ENCODE measurements at regions not wholly inside any gene's neighbourhood (a gene's known extent, or its start where the extent isn't known, plus 50 kb on each side); places are given as distances from the start of the nearest gene placed in this dataset.

DNA sequence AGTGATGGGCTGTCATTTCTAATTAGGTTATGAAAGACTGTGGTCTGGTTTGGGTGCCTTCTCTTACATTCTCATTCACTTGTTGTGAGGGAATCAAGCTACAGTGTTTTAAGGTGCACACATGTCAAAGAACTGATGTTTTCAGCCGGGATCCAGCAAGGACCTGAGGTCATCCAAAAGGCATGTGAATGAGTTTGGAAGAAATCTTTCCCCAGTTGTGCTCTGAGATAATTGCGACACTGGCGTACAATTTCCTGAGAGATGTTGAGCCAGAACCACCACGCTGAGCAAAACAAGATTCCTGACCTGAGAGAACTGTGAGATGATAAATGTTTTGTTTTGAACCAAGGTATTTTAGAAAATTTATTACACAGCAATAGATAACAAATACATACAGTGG, 295.3 kb upstream of the SLITRK3 start:
- Histone ChIP-seq H3K4me3 (ENCODE audit: low read length) (no peak overlapping the region), H3K9me2 (replicated peaks; ENCODE audit: low read length) (no peaks in the 10 kb centered on the region), H3K4me2 (ENCODE audit: low read length) (no peak overlapping the region), H3F3A (ENCODE audit: low read length, unreplicated experiment) (no peaks in the 10 kb centered on the region), H3K27ac (ENCODE audit: low read length) (no peak overlapping the region), H3K9me3 (ENCODE audit: low read length) (no peaks in the 10 kb centered on the region), H3K9ac (ENCODE audit: low read length) (no peak overlapping the region), H3K36me3 (ENCODE audit: low read depth, low read length) (no peaks in the 10 kb centered on the region), H3K27me3 (ENCODE audit: low read length) (no peaks in the 10 kb centered on the region), H2AFZ (ENCODE audit: low read length) (no peak overlapping the region), H3K4me1 (ENCODE audit: insufficient read depth, low read length) (no peaks in the 10 kb centered on the region), H4K20me1 (ENCODE audit: low read length) (no peaks in the 10 kb centered on the region), H3K79me2 (ENCODE audit: low read length) (no peaks in the 10 kb centered on the region)
- ATAC-seq (no peak), DNase-seq (no peak)
- TF ChIP-seq EZH2 (IDR thresholded peaks at IDR 0.05; ENCODE audit: low read length, unreplicated experiment) (no peak), EZH2phosphoT487 (IDR thresholded peaks at IDR 0.05; ENCODE audit: borderline replicate concordance, low read length) (no peak)
- TF ChIP-seq, protein P1, sequence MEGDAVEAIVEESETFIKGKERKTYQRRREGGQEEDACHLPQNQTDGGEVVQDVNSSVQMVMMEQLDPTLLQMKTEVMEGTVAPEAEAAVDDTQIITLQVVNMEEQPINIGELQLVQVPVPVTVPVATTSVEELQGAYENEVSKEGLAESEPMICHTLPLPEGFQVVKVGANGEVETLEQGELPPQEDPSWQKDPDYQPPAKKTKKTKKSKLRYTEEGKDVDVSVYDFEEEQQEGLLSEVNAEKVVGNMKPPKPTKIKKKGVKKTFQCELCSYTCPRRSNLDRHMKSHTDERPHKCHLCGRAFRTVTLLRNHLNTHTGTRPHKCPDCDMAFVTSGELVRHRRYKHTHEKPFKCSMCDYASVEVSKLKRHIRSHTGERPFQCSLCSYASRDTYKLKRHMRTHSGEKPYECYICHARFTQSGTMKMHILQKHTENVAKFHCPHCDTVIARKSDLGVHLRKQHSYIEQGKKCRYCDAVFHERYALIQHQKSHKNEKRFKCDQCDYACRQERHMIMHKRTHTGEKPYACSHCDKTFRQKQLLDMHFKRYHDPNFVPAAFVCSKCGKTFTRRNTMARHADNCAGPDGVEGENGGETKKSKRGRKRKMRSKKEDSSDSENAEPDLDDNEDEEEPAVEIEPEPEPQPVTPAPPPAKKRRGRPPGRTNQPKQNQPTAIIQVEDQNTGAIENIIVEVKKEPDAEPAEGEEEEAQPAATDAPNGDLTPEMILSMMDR (conservative IDR thresholded peaks at IDR 0.05; ENCODE audit: low read depth, low read length): no peak
- no TSS peak for BruUV-seq (replicated peaks)
- CTCF ChIA-PET: no interaction called here
- POLR2A ChIA-PET (ENCODE audit: unreplicated experiment): no interaction called here
- intact Hi-C loops (cut with micrococcal nuclease): no loop called here

DNA sequence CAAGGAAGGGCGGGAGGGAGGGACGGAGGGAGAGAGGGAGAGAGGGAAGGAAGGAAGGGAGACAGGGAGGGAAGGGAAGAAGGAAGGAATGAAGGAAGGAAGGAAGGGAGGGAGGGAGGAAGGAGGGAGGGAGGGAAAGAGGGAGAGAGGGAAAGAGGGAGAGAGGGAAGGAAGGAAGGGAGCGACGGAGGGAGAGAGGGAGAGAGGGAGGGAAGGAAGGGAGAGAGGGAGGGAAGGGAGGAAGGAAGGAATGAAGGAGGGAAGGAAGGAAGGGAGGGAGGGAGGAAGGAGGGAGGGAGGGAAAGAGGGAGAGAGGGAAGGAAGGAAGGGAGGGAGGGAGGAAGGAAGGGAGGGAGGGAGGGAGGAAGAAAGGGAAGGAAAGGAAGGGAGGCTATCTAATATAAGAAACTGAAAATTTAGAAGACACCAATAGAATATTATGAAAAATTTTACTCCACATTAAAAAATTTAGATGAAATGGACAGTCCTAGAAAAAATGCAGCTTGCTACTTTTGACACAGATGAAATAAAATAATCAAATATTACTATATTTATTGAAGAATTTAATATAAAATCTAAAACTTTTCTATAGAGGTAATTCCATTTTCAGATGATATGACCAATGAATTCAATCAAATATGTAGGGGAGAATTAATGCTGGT, 280.3 kb upstream of the SLITRK3 start:
- H3K27me3 ChIP-seq (ENCODE audit: low read length): no peaks in the 10 kb centered on the region
- ChIA-PET CTCF (no interaction called here), POLR2A (ENCODE audit: unreplicated experiment) (interaction anchor here (0.7 kb wide), 1 partner anchor 45 kb away, joined by 18 read pairs; no protein-coding TSS in a partner anchor)
- H3F3A ChIP-seq (ENCODE audit: low read length, unreplicated experiment): no peaks in the 10 kb centered on the region
- no peak for DNase-seq
- H3K9ac ChIP-seq (ENCODE audit: low read length): no peak overlapping the region
- intact Hi-C loops (cut with micrococcal nuclease): no loop called here
- H2AFZ ChIP-seq (ENCODE audit: low read length): no peak overlapping the region
- no peaks in the 10 kb centered on the region for H3K4me1 ChIP-seq (ENCODE audit: insufficient read depth, low read length)
- no peak overlapping the region for H3K4me3 ChIP-seq (ENCODE audit: low read length)
- no peak overlapping the region for H3K27ac ChIP-seq (ENCODE audit: low read length)
- no peaks in the 10 kb centered on the region for H3K9me2 ChIP-seq (replicated peaks; ENCODE audit: low read length)
- no TSS peak for BruUV-seq (replicated peaks)
- TF ChIP-seq EZH2phosphoT487 (IDR thresholded peaks at IDR 0.05; ENCODE audit: borderline replicate concordance, low read length): no peak
- no peaks in the 10 kb centered on the region for H3K79me2 ChIP-seq (ENCODE audit: low read length)
- H3K4me2 ChIP-seq (ENCODE audit: low read length): no peak overlapping the region
- H4K20me1 ChIP-seq (ENCODE audit: low read length): no peaks in the 10 kb centered on the region
- no peak for ATAC-seq
- H3K36me3 ChIP-seq (ENCODE audit: low read depth, low read length): no peaks in the 10 kb centered on the region; the same call in 1 of the 2 replicates
- H3K9me3 ChIP-seq (ENCODE audit: low read length): peaks cover 11% of the 10 kb centered on the region

DNA sequence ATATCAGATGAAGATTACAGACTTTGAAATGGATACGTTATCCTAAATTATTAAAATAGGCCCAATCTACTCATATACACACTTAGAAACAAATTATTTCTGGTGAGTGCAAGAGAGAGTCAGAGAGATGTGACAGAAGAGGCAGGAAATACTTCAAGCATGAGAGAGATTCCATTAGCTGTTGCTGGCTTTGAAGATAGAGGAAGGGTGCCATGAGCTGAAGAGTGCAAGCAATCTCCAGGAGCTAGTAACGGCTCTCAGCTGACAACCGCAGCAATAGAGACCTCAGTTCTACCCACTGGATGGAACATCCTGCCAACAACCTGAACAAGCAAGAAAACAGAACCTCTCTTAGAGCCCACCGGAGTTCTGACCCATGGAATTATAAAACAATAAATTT, 270.7 kb upstream of the SLITRK3 start:
- no peaks in the 10 kb centered on the region for H3K27me3 ChIP-seq (ENCODE audit: low read length)
- peak overlapping the region; percentile 46; the same call in 1 of the 2 replicates for H2AFZ ChIP-seq (ENCODE audit: low read length)
- H3K4me3 ChIP-seq (ENCODE audit: low read length): no peak overlapping the region
- TF ChIP-seq, protein P1 (conservative IDR thresholded peaks at IDR 0.05; ENCODE audit: low read depth, low read length): no peak
- TF ChIP-seq EZH2 (IDR thresholded peaks at IDR 0.05; ENCODE audit: low read length, unreplicated experiment) (no peak), EZH2phosphoT487 (IDR thresholded peaks at IDR 0.05; ENCODE audit: borderline replicate concordance, low read length) (no peak)
- ChIA-PET CTCF (no interaction called here), POLR2A (ENCODE audit: unreplicated experiment) (no interaction called here)
- no TSS peak for BruUV-seq (replicated peaks)
- H3K27ac ChIP-seq (ENCODE audit: low read length): no peak overlapping the region
- no peaks in the 10 kb centered on the region for H4K20me1 ChIP-seq (ENCODE audit: low read length)
- no peaks in the 10 kb centered on the region for H3K9me3 ChIP-seq (ENCODE audit: low read length)
- H3K4me2 ChIP-seq (ENCODE audit: low read length): no peak overlapping the region
- DNase-seq (peak; percentile 8), ATAC-seq (no peak)
- no peaks in the 10 kb centered on the region for H3F3A ChIP-seq (ENCODE audit: low read length, unreplicated experiment)
- H3K79me2 ChIP-seq (ENCODE audit: low read length): no peaks in the 10 kb centered on the region
- no peak overlapping the region for H3K9ac ChIP-seq (ENCODE audit: low read length)
- no peaks in the 10 kb centered on the region for H3K9me2 ChIP-seq (replicated peaks; ENCODE audit: low read length)
- intact Hi-C loops (cut with micrococcal nuclease): no loop called here
- H3K36me3 ChIP-seq (ENCODE audit: low read depth, low read length): no peaks in the 10 kb centered on the region
- peaks cover 13% of the 10 kb centered on the region for H3K4me1 ChIP-seq (ENCODE audit: insufficient read depth, low read length)

Data from PC-3 (cell line).